ENCODE measurements at regions not wholly inside any gene's neighbourhood (a gene's known extent, or its start where the extent isn't known, plus 50 kb on each side); places are given as distances from the start of the nearest gene placed in this dataset.

GRCh38 chr9:30771760-30772159 lies 1612.7 kb upstream of the ACO1 start:
- TF ChIP-seq CTCF (conservative IDR thresholded peaks at IDR 0.05 in 1 of 2, IDR thresholded peaks at IDR 0.05 in 1 of 2; ENCODE audit: extremely low read depth in 1 of 2, insufficient read depth in 1 of 2, low read depth in 1 of 2, low read length in 2 of 2): no peak
- TF ChIP-seq EZH2 (IDR thresholded peaks at IDR 0.05; ENCODE audit: borderline replicate concordance, low read length): no peak

All from mammary epithelial cell (primary cell).